ENCODE measurements at regions not wholly inside any gene's neighbourhood (a gene's known extent, or its start where the extent isn't known, plus 50 kb on each side); places are given as distances from the start of the nearest gene placed in this dataset.

- Histone ChIP-seq H3K4me3 (ENCODE audit: low read depth in 2 of 2, low read length in 1 of 2) (no peak overlapping the region; a peak in 1 of 4 replicates), H3K27me3 (ENCODE audit: insufficient read depth) (no peaks in the 10 kb centered on the region), H3K9me2 (no peaks in the 10 kb centered on the region), H4K20me1 (ENCODE audit: insufficient read depth) (no peaks in the 10 kb centered on the region), H3K4me1 (ENCODE audit: control insufficient read depth in 1 of 2, insufficient read depth in 2 of 2, low read depth in 1 of 2, low read length in 1 of 2) (peaks cover 0 to 9% of the 10 kb centered on the region in 2 experiments; a peak in 1 of 4 replicates), H3K4me2 (peak overlapping the region; percentile 19; the same call in 1 of the 2 replicates), H2AFZ (ENCODE audit: low read depth) (peak overlapping the region; percentile 71; the same call in 1 of the 2 replicates), H3K27ac (ENCODE audit: low read depth in 2 of 2, low read length in 1 of 2) (peak overlapping the region in 1 of 2 experiments; percentile 56; a peak in 2 of 4 replicates), H3K79me2 (ENCODE audit: insufficient read depth) (no peaks in the 10 kb centered on the region), H3F3A (replicated peaks; ENCODE audit: insufficient read depth) (peaks cover 4% of the 10 kb centered on the region), H3K9me3 (no peaks in the 10 kb centered on the region), H3K9ac (no peak overlapping the region), H3K36me3 (replicated peaks in 1 of 2; ENCODE audit: control insufficient read depth in 1 of 2, insufficient read depth in 2 of 2, low read length in 1 of 2) (no peaks in the 10 kb centered on the region)
- TF ChIP-seq NFIC (IDR thresholded peaks at IDR 0.05; ENCODE audit: borderline replicate concordance) (0 out of 2 replicates have a peak, but pooled peaks have one; percentile 5), EP300 (IDR thresholded peaks at IDR 0.05; ENCODE audit: borderline replicate concordance in 1 of 2, low read depth in 1 of 2, low read length in 1 of 2) (no peak), RXRA (IDR thresholded peaks at IDR 0.05; ENCODE audit: borderline replicate concordance, low read depth) (0 out of 2 replicates have a peak, but pooled peaks have one; percentile 12), USF2 (IDR thresholded peaks at IDR 0.05; ENCODE audit: borderline replicate concordance, low read depth, low read length) (no peak), PBX3 (IDR thresholded peaks at IDR 0.05) (no peak)
- POLR2A ChIA-PET, result no interaction called here
- WGBS (ENCODE audit: low lambda C conversion rate), result 0% methylated on average over 1 of the region's 1 CpG
- no peak for DNase-seq
- CTCF ChIA-PET, result no interaction called here
These were observed 213.3 kb downstream of the MZT1 start for GRCh38 chr13:72514146-72514545.

GRCh38 chr13:72508392-72508791 lies 219.0 kb downstream of the MZT1 start:
- H3K27me3 ChIP-seq (ENCODE audit: insufficient read depth), result no peaks in the 10 kb centered on the region
- peak overlapping the region; percentile 67; the same call in 1 of the 2 replicates for H2AFZ ChIP-seq (ENCODE audit: low read depth)
- ChIA-PET POLR2A (no interaction called here), CTCF (interaction anchor here (1.2 to 1.9 kb wide), 2 partner anchors 25 to 58 kb away, joined by 3 to 4 read pairs; no protein-coding TSS in a partner anchor)
- 12% methylated on average over 7 of the region's 7 CpGs for WGBS (ENCODE audit: low lambda C conversion rate)
- H3K4me2 ChIP-seq, result peak overlapping the region; percentile 71
- peak overlapping the region in 1 of 2 experiments; percentile 37; a peak in 1 of 4 replicates for H3K4me3 ChIP-seq (ENCODE audit: low read depth in 2 of 2, low read length in 1 of 2)
- no peaks in the 10 kb centered on the region for H3K9me3 ChIP-seq
- H3F3A ChIP-seq (replicated peaks; ENCODE audit: insufficient read depth), result peaks cover 24% of the 10 kb centered on the region
- H3K79me2 ChIP-seq (ENCODE audit: insufficient read depth), result no peaks in the 10 kb centered on the region
- no peak overlapping the region for H3K9ac ChIP-seq
- H3K36me3 ChIP-seq (replicated peaks in 1 of 2; ENCODE audit: control insufficient read depth in 1 of 2, insufficient read depth in 2 of 2, low read length in 1 of 2), result no peaks in the 10 kb centered on the region
- H3K9me2 ChIP-seq, result no peaks in the 10 kb centered on the region
- peaks cover 18 to 30% of the 10 kb centered on the region in 2 experiments; a peak in 3 of 4 replicates for H3K4me1 ChIP-seq (ENCODE audit: control insufficient read depth in 1 of 2, insufficient read depth in 2 of 2, low read depth in 1 of 2, low read length in 1 of 2)
- no peaks in the 10 kb centered on the region for H4K20me1 ChIP-seq (ENCODE audit: insufficient read depth)
- H3K27ac ChIP-seq (ENCODE audit: low read depth in 2 of 2, low read length in 1 of 2), result no peak overlapping the region; a peak in 2 of 4 replicates
- DNase-seq, result no peak
- TF ChIP-seq SMC3 (IDR thresholded peaks at IDR 0.05; ENCODE audit: low read depth, low read length), result no peak
- TF ChIP-seq USF2 (IDR thresholded peaks at IDR 0.05; ENCODE audit: borderline replicate concordance, low read depth, low read length), result no peak
- TF ChIP-seq ZBTB33 (IDR thresholded peaks at IDR 0.05; ENCODE audit: borderline replicate concordance, low read depth), result no peak
- TF ChIP-seq EZH2phosphoT487 (IDR thresholded peaks at IDR 0.05; ENCODE audit: borderline replicate concordance, low read depth), result no peak
- no peak for TF ChIP-seq MXI1 (IDR thresholded peaks at IDR 0.05; ENCODE audit: low read depth, low read length)
- TF ChIP-seq GABPA (IDR thresholded peaks at IDR 0.05; ENCODE audit: low read depth), result no peak
- TF ChIP-seq RCOR1 (IDR thresholded peaks at IDR 0.05; ENCODE audit: low read length), result peak; percentile 58; the same call in 1 of the 2 replicates
- TF ChIP-seq TCF12 (IDR thresholded peaks at IDR 0.05), result peak; percentile 10; the same call in 1 of the 2 replicates
- no peak for TF ChIP-seq RFX5 (IDR thresholded peaks at IDR 0.05; ENCODE audit: low read length)
- TF ChIP-seq USF1 (IDR thresholded peaks at IDR 0.05; ENCODE audit: borderline replicate concordance, low read depth), result no peak
- no peak for TF ChIP-seq RXRA (IDR thresholded peaks at IDR 0.05; ENCODE audit: borderline replicate concordance, low read depth)
- TF ChIP-seq PBX3 (IDR thresholded peaks at IDR 0.05), result peak; percentile 73
- TF ChIP-seq ELF1 (IDR thresholded peaks at IDR 0.05), result no peak
- no peak for TF ChIP-seq FOXM1 (IDR thresholded peaks at IDR 0.05; ENCODE audit: low read depth)
- TF ChIP-seq MEF2A (IDR thresholded peaks at IDR 0.05; ENCODE audit: borderline replicate concordance, low read depth), result no peak
- TF ChIP-seq NFIC (IDR thresholded peaks at IDR 0.05; ENCODE audit: borderline replicate concordance), result no peak
- 0 out of 2 replicates have a peak, but pooled peaks have one; percentile 13 for TF ChIP-seq RAD21 (IDR thresholded peaks at IDR 0.05; ENCODE audit: low read length)

Data from SK-N-SH (cell line).